Osteoblast (primary cell): ENCODE measurements at regions not wholly inside any gene's neighbourhood (a gene's known extent, or its start where the extent isn't known, plus 50 kb on each side); places are given as distances from the start of the nearest gene placed in this dataset.

Source experiments
- DNase-seq: peaks from one replicate; pipeline ENCODE4 v3.0.0; 2011; ENCODE audit warnings: low spot score, mixed read lengths; ENCODE audit not compliant: insufficient read length; ENCODE audit errors: missing footprints
- H2AFZ ChIP-seq: 2 replicates; pipeline ENCODE4 v1.6.0; 2011; ENCODE audit warnings: mild to moderate bottlenecking, low read length
- H3K27ac ChIP-seq: 2 replicates; pipeline ENCODE4 v1.5.1; 2011; ENCODE audit warnings: mild to moderate bottlenecking, low read depth, low read length, moderate library complexity
- H3K27me3 ChIP-seq: 2 replicates; pipeline ENCODE4 v1.6.0; 2012; ENCODE audit warnings: mild to moderate bottlenecking, control low read depth, inconsistent platforms, low read length, moderate library complexity; ENCODE audit not compliant: insufficient read depth
- H3K36me3 ChIP-seq: 2 replicates; pipeline ENCODE4 v1.5.1; 2011; ENCODE audit warnings: mild to moderate bottlenecking, low read length, control low read depth, moderate library complexity; ENCODE audit not compliant: insufficient read depth
- H3K4me1 ChIP-seq: 2 replicates; pipeline ENCODE4 v1.5.1; 2011; ENCODE audit warnings: mild to moderate bottlenecking, low read length, control low read depth, moderate library complexity; ENCODE audit not compliant: insufficient read depth
- H3K4me2 ChIP-seq: 2 replicates; pipeline ENCODE4 v1.6.0; 2011; ENCODE audit warnings: mild to moderate bottlenecking, low read length; ENCODE audit not compliant: insufficient read depth
- H3K4me3 ChIP-seq: fragments of 200-600 bp; sonication (generic); 3 replicates; pipeline ENCODE4 v1.5.1; 2012; ENCODE audit warnings: mild to moderate bottlenecking, low read length, inconsistent platforms; ENCODE audit not compliant: insufficient read depth
- H3K79me2 ChIP-seq: 2 replicates; pipeline ENCODE4 v1.6.0; 2012; ENCODE audit warnings: mild to moderate bottlenecking, low read length, control low read depth, inconsistent platforms; ENCODE audit not compliant: insufficient read depth
- H3K9me3 ChIP-seq: 2 replicates; pipeline ENCODE4 v1.5.1; 2011; ENCODE audit warnings: low read depth, low read length, control low read depth
- H4K20me1 ChIP-seq: 2 replicates; pipeline ENCODE4 v1.6.0; 2012; ENCODE audit warnings: mild to moderate bottlenecking, low read length, control low read depth; ENCODE audit not compliant: insufficient read depth
- CTCF ChIP-seq: IDR thresholded peaks from 2 replicates; pipeline ENCODE4 v1.5.1; 2011; ENCODE audit warnings: mild to moderate bottlenecking, low read depth, low read length, moderate library complexity; ENCODE audit errors: extremely low read depth

GRCh38 chr11:79520086-79520485, 79.3 kb upstream of the TENM4 start:
- no peaks in the 10 kb centered on the region for H3K27me3 ChIP-seq
- TF ChIP-seq CTCF, result no peak
- H3K79me2 ChIP-seq, result no peaks in the 10 kb centered on the region
- no peak overlapping the region for H2AFZ ChIP-seq
- no peak overlapping the region for H3K4me3 ChIP-seq
- no peaks in the 10 kb centered on the region for H3K36me3 ChIP-seq
- no peaks in the 10 kb centered on the region for H3K4me1 ChIP-seq
- no peak for DNase-seq
- H4K20me1 ChIP-seq, result no peaks in the 10 kb centered on the region
- no peaks in the 10 kb centered on the region for H3K9me3 ChIP-seq
- H3K27ac ChIP-seq, result no peak overlapping the region
- no peak overlapping the region for H3K4me2 ChIP-seq

- no peaks in the 10 kb centered on the region for H4K20me1 ChIP-seq
- no peak overlapping the region for H3K4me3 ChIP-seq
- no peaks in the 10 kb centered on the region for H3K27me3 ChIP-seq
- DNase-seq, result no peak
- no peaks in the 10 kb centered on the region for H3K9me3 ChIP-seq
- H3K4me1 ChIP-seq, result no peaks in the 10 kb centered on the region
- H3K79me2 ChIP-seq, result no peaks in the 10 kb centered on the region
- no peak overlapping the region for H3K27ac ChIP-seq
- no peak for TF ChIP-seq CTCF
- no peaks in the 10 kb centered on the region for H3K36me3 ChIP-seq
- H3K4me2 ChIP-seq, result no peak overlapping the region
- H2AFZ ChIP-seq, result no peak overlapping the region
Measured at GRCh38 chr11:79515781-79516180, 75.0 kb upstream of the TENM4 start.

- no peak overlapping the region for H3K4me2 ChIP-seq
- TF ChIP-seq CTCF, result no peak
- peaks cover 3% of the 10 kb centered on the region for H3K27me3 ChIP-seq
- H3K4me1 ChIP-seq, result no peaks in the 10 kb centered on the region
- no peaks in the 10 kb centered on the region for H4K20me1 ChIP-seq
- H3K27ac ChIP-seq, result no peak overlapping the region
- H2AFZ ChIP-seq, result no peak overlapping the region
- no peaks in the 10 kb centered on the region for H3K9me3 ChIP-seq
- no peaks in the 10 kb centered on the region for H3K79me2 ChIP-seq
- no peaks in the 10 kb centered on the region for H3K36me3 ChIP-seq
- H3K4me3 ChIP-seq, result no peak overlapping the region
- no peak for DNase-seq
Measured at GRCh38 chr11:79514695-79515094, 73.9 kb upstream of the TENM4 start.

- no peak overlapping the region for H3K27ac ChIP-seq
- no peak overlapping the region for H3K4me2 ChIP-seq
- H3K4me3 ChIP-seq, result no peak overlapping the region
- no peak for TF ChIP-seq CTCF
- H3K9me3 ChIP-seq, result no peaks in the 10 kb centered on the region
- peaks cover 3% of the 10 kb centered on the region for H3K27me3 ChIP-seq
- no peaks in the 10 kb centered on the region for H3K36me3 ChIP-seq
- H3K4me1 ChIP-seq, result no peaks in the 10 kb centered on the region
- H2AFZ ChIP-seq, result no peak overlapping the region
- H4K20me1 ChIP-seq, result no peaks in the 10 kb centered on the region
- H3K79me2 ChIP-seq, result no peaks in the 10 kb centered on the region
- no peak for DNase-seq
Measured at GRCh38 chr11:79514290-79514689, 73.5 kb upstream of the TENM4 start.
